A549 (cell line): ENCODE measurements at regions not wholly inside any gene's neighbourhood (a gene's known extent, or its start where the extent isn't known, plus 50 kb on each side); places are given as distances from the start of the nearest gene placed in this dataset.

Experiments
- ATAC-seq, 2 experiments: fragments of 200-7000 bp in 1 of 2; fragments of >200 bp in 1 of 2; cut with Nextera tagmentation in 1 of 2; cut with Tn5 transposase in 1 of 2; 3 replicates each; pipeline versions ENCODE4 v1.8.0 to v1.9.1; 2018 to 2020; ENCODE audit warnings: mild to moderate bottlenecking in 1 of 2, moderate library complexity in 1 of 2
- CTCF ChIA-PET: fragments of 300-600 bp; sonication (Branson Sonifier 250); formaldehyde crosslinking; extraction: SDS; loops from one replicate; lab custom pipeline; 2021; ENCODE audit warnings: antibody characterized with exemption, inconsistent platforms; lab: Yijun Ruan, JAX
- POLR2A ChIA-PET: fragments of 350-600 bp; formaldehyde crosslinking; extraction: SDS; loops from one replicate; lab custom pipeline; 2021; ENCODE audit warnings: antibody characterized with exemption, inconsistent platforms; lab: Yijun Ruan, JAX
- DNase-seq, 2 experiments: peaks; one replicate each; pipeline versions ENCODE4 v3.0.0 to v3.0.0-alpha.2; 2011 to 2016; ENCODE audit warnings: low read depth in 1 of 2, low spot score in 1 of 2
- FAIRE-seq: peaks from 2 replicates; lab custom pipeline; 2011; peaks lifted over from hg19 to GRCh38; lab: Jason Lieb, UNC
- H3K27ac ChIP-seq, 2 experiments: fragments of >200 bp; sonication (Bioruptor Twin); formaldehyde crosslinking; 3 replicates each; pipeline ENCODE4 v1.5.1; 2016 to 2017
- H3K4me1 ChIP-seq: fragments of >200 bp; sonication (Bioruptor Twin); formaldehyde crosslinking; 3 replicates; pipeline ENCODE4 v1.6.1; 2016
- H3K4me2 ChIP-seq: fragments of >200 bp; sonication (Bioruptor Twin); formaldehyde crosslinking; 3 replicates; pipeline ENCODE4 v1.6.1; 2016
- H3K4me3 ChIP-seq: fragments of >200 bp; sonication (Bioruptor Twin); formaldehyde crosslinking; 3 replicates; pipeline ENCODE4 v1.5.1; 2016
- H3K9me3 ChIP-seq: fragments of >200 bp; sonication (Bioruptor Twin); formaldehyde crosslinking; 3 replicates; pipeline ENCODE4 v1.6.1; 2016
- ATOH8 ChIP-seq: fragments of 250-450 bp; sonication (Bioruptor Pico); IDR thresholded peaks from 2 replicates; pipeline ENCODE4 v1.5.0; 2020; ENCODE audit warnings: low read depth, mild to moderate bottlenecking, moderate library complexity
- CBX8 ChIP-seq: fragments of 200-600 bp; sonication (generic); IDR thresholded peaks from 2 replicates; pipeline ENCODE4 v1.6.1; 2016
- CEBPB ChIP-seq, 2 experiments: fragments of >200 bp in 1 of 2; sonication (Bioruptor Twin) in 1 of 2; formaldehyde crosslinking in 1 of 2; IDR thresholded peaks; 2 replicates each; pipeline ENCODE4 v1.6.1; 2012 to 2016
- CHD2 ChIP-seq: fragments of 150-350 bp; IDR thresholded peaks from 2 replicates; pipeline ENCODE4 v1.6.1; 2014; ENCODE audit warnings: low read length; ENCODE audit not compliant: partially characterized antibody
- CHD4 ChIP-seq: fragments of 200-600 bp; sonication (generic); IDR thresholded peaks from 2 replicates; pipeline ENCODE4 v1.6.1; 2016; ENCODE audit warnings: antibody characterized with exemption, mild to moderate bottlenecking, borderline replicate concordance
- CTCF ChIP-seq: fragments of >200 bp; sonication (Bioruptor Twin); formaldehyde crosslinking; IDR thresholded peaks from 3 replicates; pipeline ENCODE4 v1.5.1; 2016
- EHF ChIP-seq: fragments of 250-450 bp; sonication (Bioruptor Pico); IDR thresholded peaks from 2 replicates; pipeline ENCODE4 v1.5.0; 2020; ENCODE audit warnings: mild to moderate bottlenecking
- ELK1 ChIP-seq: fragments of 150-350 bp; IDR thresholded peaks from 2 replicates; pipeline ENCODE4 v1.6.1; 2014; ENCODE audit warnings: low read depth, mild to moderate bottlenecking, low read length
- EP300 ChIP-seq, 2 experiments: fragments of >200 bp; sonication (Bioruptor Twin); formaldehyde crosslinking; IDR thresholded peaks; 2 replicates in 1 of 2; 3 replicates in 1 of 2; pipeline ENCODE4 v1.6.1; 2016 to 2017
- GATA3 ChIP-seq: IDR thresholded peaks from 2 replicates; pipeline ENCODE4 v1.6.1; 2012; ENCODE audit warnings: borderline replicate concordance
- HOXB13 ChIP-seq: fragments of 250-450 bp; sonication (Bioruptor Pico); IDR thresholded peaks from 2 replicates; pipeline ENCODE4 v1.5.0; 2020; ENCODE audit warnings: low read depth, mild to moderate bottlenecking, moderate library complexity
- JUN ChIP-seq, 2 experiments: fragments of >200 bp; sonication (Bioruptor Twin); formaldehyde crosslinking; IDR thresholded peaks; 2 replicates in 1 of 2; 3 replicates in 1 of 2; pipeline ENCODE4 v1.6.1; 2016 to 2017
- JUNB ChIP-seq: fragments of >200 bp; sonication (Bioruptor Twin); formaldehyde crosslinking; IDR thresholded peaks from 2 replicates; pipeline ENCODE4 v1.6.1; 2016
- KDM1A ChIP-seq: fragments of 200-600 bp; sonication (generic); IDR thresholded peaks from 2 replicates; pipeline ENCODE4 v1.6.1; 2016; ENCODE audit warnings: low read depth, mild to moderate bottlenecking
- MYC ChIP-seq: IDR thresholded peaks from 2 replicates; pipeline ENCODE4 v1.6.1; 2012; ENCODE audit warnings: mild to moderate bottlenecking, inconsistent platforms, low read length, improper control_type of control experiment, borderline replicate concordance
- PHF8 ChIP-seq: fragments of 200-600 bp; sonication (generic); IDR thresholded peaks from 2 replicates; pipeline ENCODE4 v1.6.1; 2016; ENCODE audit warnings: low read depth, mild to moderate bottlenecking, antibody characterized with exemption, moderate library complexity, borderline replicate concordance
- POLR2AphosphoS2 ChIP-seq: conservative IDR thresholded peaks from 2 replicates; pipeline ENCODE4 v1.6.1; 2012; ENCODE audit warnings: low read length, improper control_type of control experiment, inconsistent platforms
- RCOR1 ChIP-seq: fragments of 150-350 bp; IDR thresholded peaks from 2 replicates; pipeline ENCODE4 v1.6.1; 2014; ENCODE audit warnings: antibody characterized with exemption, low read length, low read depth
- RFX5 ChIP-seq: fragments of 450-650 bp; IDR thresholded peaks from 2 replicates; pipeline ENCODE4 v1.7.1; 2014; ENCODE audit warnings: antibody characterized with exemption, mild to moderate bottlenecking, moderate library complexity
- SREBF2 ChIP-seq: fragments of 450-650 bp; IDR thresholded peaks from 2 replicates; pipeline ENCODE4 v1.6.1; 2014; ENCODE audit warnings: mild to moderate bottlenecking, moderate library complexity
- TFCP2L1 ChIP-seq: fragments of 250-450 bp; sonication (Bioruptor Pico); IDR thresholded peaks from 2 replicates; pipeline ENCODE4 v1.5.0; 2021; ENCODE audit warnings: mild to moderate bottlenecking
- TP53 ChIP-seq: fragments of 250-450 bp; sonication (Bioruptor Pico); IDR thresholded peaks from 2 replicates; pipeline ENCODE4 v1.5.0; 2021; ENCODE audit warnings: mild to moderate bottlenecking, moderate library complexity
- ZNF302 ChIP-seq: fragments of 250-450 bp; sonication (Bioruptor Pico); IDR thresholded peaks from 2 replicates; pipeline ENCODE4 v1.9.0; 2021; ENCODE audit warnings: inconsistent platforms, mild to moderate bottlenecking, moderate library complexity
- ZSCAN20 ChIP-seq: fragments of 250-450 bp; sonication (Bioruptor Pico); IDR thresholded peaks from 2 replicates; pipeline ENCODE4 v1.8.0; 2022; ENCODE audit warnings: mild to moderate bottlenecking, moderate library complexity
- WGBS: methylation state at CpG from one replicate; pipeline ENCODE4 v1.1.6; 2017; ENCODE audit errors: missing lambda C conversion rate; 5-methylcytosine and 5-hydroxymethylcytosine counted together
- TF ChIP-seq, protein P1 (sequence below): IDR thresholded peaks from 2 replicates; pipeline ENCODE4 v1.6.1; 2012; ENCODE audit warnings: low read depth, borderline replicate concordance
- TF ChIP-seq, protein P2 (sequence below): fragments of >200 bp; sonication (Bioruptor Twin); formaldehyde crosslinking; IDR thresholded peaks from 3 replicates; pipeline ENCODE4 v1.6.1; 2016

DNA sequence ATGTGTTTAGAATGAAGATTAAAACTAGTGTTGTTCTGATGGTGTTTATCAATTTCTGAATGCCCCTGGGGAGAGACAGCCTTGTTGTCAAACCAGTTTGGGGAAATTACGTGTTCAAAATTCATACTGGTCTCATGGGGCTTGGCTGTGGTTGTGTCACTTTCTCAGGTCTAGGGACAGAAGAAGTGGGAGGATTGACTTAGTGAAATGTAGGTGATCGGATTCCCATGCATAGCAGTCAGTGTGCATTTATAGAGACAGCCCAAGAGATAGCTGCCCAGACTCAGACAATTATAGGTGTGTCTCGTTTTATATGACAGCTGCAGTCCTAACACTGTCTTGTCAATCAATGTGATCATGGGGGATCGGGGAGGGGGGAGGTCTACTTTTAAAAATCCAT lies 94.4 kb upstream of the CLCN4 start:
- POLR2A ChIA-PET = no interaction called here
- DNase-seq (no peak), FAIRE-seq (no peak), ATAC-seq (no peak)
- 92% methylated on average over 4 of the region's 4 CpGs for WGBS
- Histone ChIP-seq H3K9me3 (no peaks in the 10 kb centered on the region), H3K4me2 (no peak overlapping the region), H3K4me1 (peaks cover 10% of the 10 kb centered on the region; the same call in 2 of the 3 replicates), H3K4me3 (no peak overlapping the region), H3K27ac (no peak overlapping the region)
- CTCF ChIA-PET = interaction anchor here (1.8 kb wide), 1 partner anchor 57 kb away, joined by 6 read pairs; no protein-coding TSS in a partner anchor
- TF ChIP-seq POLR2AphosphoS2 (no peak), EHF (CRISPR knock-in tag) (no peak), ATOH8 (CRISPR knock-in tag) (no peak), SREBF2 (no peak), CTCF (no peak), CHD4 (no peak), ZSCAN20 (CRISPR knock-in tag) (no peak), KDM1A (no peak), RCOR1 (no peak)

GRCh38 chrX:10062980-10063379 lies 93.8 kb upstream of the CLCN4 start:
- no peak overlapping the region for H3K4me2 ChIP-seq
- TF ChIP-seq CTCF (no peak), RFX5 (no peak), EP300 (IDR thresholded peaks at IDR 0.05) (no peak)
- TF ChIP-seq, all 56 proteins: peak for 0
- 80% methylated on average over 2 of the region's 2 CpGs for WGBS
- no peak overlapping the region for H3K27ac ChIP-seq
- ChIA-PET CTCF (interaction anchor here (1.8 kb wide), 1 partner anchor 57 kb away, joined by 6 read pairs; no protein-coding TSS in a partner anchor), POLR2A (no interaction called here)
- peaks cover 10% of the 10 kb centered on the region; the same call in 2 of the 3 replicates for H3K4me1 ChIP-seq
- no peak overlapping the region for H3K4me3 ChIP-seq
- no peak for FAIRE-seq
- no peak for ATAC-seq
- no peaks in the 10 kb centered on the region for H3K9me3 ChIP-seq
- DNase-seq = no peak

DNA sequence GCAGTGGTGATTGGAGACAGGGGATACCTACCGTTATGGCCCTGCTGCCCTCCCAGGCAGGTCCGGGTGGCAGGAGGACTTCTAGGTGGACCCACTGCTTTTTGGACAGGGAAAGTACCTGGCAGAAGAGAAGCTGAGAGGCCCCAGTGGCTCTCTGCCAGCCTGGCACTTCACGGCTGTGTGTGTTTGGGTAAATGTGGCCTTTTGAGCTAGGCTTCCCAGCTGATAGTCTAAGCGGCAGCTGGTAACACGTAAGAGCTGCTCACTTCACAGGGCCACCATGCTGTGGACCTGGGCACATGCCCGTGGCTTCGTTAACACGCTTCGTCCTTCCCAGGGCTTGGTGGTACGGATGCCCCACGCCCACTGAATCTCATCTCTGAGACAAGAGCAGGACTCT lies 92.0 kb upstream of the CLCN4 start:
- H3K27ac ChIP-seq = no peak overlapping the region
- DNase-seq = no peak
- no peak for TF ChIP-seq ELK1
- TF ChIP-seq ZSCAN20 (CRISPR knock-in tag) = no peak
- TF ChIP-seq TP53 (CRISPR knock-in tag) = no peak
- TF ChIP-seq JUNB = no peak
- TF ChIP-seq CHD2 = no peak
- TF ChIP-seq TFCP2L1 (CRISPR knock-in tag) = no peak
- TF ChIP-seq MYC = no peak
- no peak for TF ChIP-seq CBX8
- TF ChIP-seq HOXB13 = no peak
- no peak for TF ChIP-seq JUN (IDR thresholded peaks at IDR 0.05)
- no peak for TF ChIP-seq GATA3
- TF ChIP-seq PHF8 = no peak
- no peak for TF ChIP-seq EHF (CRISPR knock-in tag)
- TF ChIP-seq, protein P1, sequence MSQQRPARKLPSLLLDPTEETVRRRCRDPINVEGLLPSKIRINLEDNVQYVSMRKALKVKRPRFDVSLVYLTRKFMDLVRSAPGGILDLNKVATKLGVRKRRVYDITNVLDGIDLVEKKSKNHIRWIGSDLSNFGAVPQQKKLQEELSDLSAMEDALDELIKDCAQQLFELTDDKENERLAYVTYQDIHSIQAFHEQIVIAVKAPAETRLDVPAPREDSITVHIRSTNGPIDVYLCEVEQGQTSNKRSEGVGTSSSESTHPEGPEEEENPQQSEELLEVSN = no peak
- TF ChIP-seq RFX5 = no peak
- no peak for TF ChIP-seq CEBPB (IDR thresholded peaks at IDR 0.05)
- no peak for TF ChIP-seq ZNF302
- TF ChIP-seq, protein P2, sequence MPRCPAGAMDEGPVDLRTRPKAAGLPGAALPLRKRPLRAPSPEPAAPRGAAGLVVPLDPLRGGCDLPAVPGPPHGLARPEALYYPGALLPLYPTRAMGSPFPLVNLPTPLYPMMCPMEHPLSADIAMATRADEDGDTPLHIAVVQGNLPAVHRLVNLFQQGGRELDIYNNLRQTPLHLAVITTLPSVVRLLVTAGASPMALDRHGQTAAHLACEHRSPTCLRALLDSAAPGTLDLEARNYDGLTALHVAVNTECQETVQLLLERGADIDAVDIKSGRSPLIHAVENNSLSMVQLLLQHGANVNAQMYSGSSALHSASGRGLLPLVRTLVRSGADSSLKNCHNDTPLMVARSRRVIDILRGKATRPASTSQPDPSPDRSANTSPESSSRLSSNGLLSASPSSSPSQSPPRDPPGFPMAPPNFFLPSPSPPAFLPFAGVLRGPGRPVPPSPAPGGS = no peak
- no peak for FAIRE-seq
- H3K4me2 ChIP-seq = no peak overlapping the region
- POLR2A ChIA-PET = no interaction called here
- no peak overlapping the region for H3K4me3 ChIP-seq
- H3K4me1 ChIP-seq = peaks cover 10% of the 10 kb centered on the region; the same call in 2 of the 3 replicates
- WGBS = 94% methylated on average over 10 of the region's 11 CpGs
- H3K9me3 ChIP-seq = no peaks in the 10 kb centered on the region
- ATAC-seq = no peak
- CTCF ChIA-PET = interaction anchor here (1.0 to 1.5 kb wide), 2 partner anchors 55 to 68 kb away, joined by 3 read pairs; no protein-coding TSS in a partner anchor
